ENCODE measurements at regions not wholly inside any gene's neighbourhood (a gene's known extent, or its start where the extent isn't known, plus 50 kb on each side); places are given as distances from the start of the nearest gene placed in this dataset.
"Not testable (repeated sequence)": the region's sequence is repeated elsewhere in the genome, so short reads cannot be mapped to it uniquely, and the experiment has no call there.

GRCh38 chr15:22259881-22260421, 179.6 kb downstream of the OR4M2 start:
- H3K79me2 ChIP-seq (ENCODE audit: insufficient read depth, low read depth): no peaks in the 10 kb centered on the region
- no peak overlapping the region for H3K4me2 ChIP-seq
- no peaks in the 10 kb centered on the region for H3K36me3 ChIP-seq (ENCODE audit: insufficient read depth)
- H4K20me1 ChIP-seq (ENCODE audit: insufficient read depth): no peaks in the 10 kb centered on the region
- no peak overlapping the region for H3K4me3 ChIP-seq (IDR thresholded peaks at IDR 0.05; ENCODE audit: insufficient read depth, low read depth, low read length)
- H3K27ac ChIP-seq: no peak overlapping the region
- no peak overlapping the region for H3K9ac ChIP-seq
- H3K27me3 ChIP-seq (ENCODE audit: insufficient read depth, low read depth): no peaks in the 10 kb centered on the region
- TF ChIP-seq, protein P1, sequence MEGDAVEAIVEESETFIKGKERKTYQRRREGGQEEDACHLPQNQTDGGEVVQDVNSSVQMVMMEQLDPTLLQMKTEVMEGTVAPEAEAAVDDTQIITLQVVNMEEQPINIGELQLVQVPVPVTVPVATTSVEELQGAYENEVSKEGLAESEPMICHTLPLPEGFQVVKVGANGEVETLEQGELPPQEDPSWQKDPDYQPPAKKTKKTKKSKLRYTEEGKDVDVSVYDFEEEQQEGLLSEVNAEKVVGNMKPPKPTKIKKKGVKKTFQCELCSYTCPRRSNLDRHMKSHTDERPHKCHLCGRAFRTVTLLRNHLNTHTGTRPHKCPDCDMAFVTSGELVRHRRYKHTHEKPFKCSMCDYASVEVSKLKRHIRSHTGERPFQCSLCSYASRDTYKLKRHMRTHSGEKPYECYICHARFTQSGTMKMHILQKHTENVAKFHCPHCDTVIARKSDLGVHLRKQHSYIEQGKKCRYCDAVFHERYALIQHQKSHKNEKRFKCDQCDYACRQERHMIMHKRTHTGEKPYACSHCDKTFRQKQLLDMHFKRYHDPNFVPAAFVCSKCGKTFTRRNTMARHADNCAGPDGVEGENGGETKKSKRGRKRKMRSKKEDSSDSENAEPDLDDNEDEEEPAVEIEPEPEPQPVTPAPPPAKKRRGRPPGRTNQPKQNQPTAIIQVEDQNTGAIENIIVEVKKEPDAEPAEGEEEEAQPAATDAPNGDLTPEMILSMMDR (conservative IDR thresholded peaks at IDR 0.05; ENCODE audit: low read depth, low read length): no peak
- no peak overlapping the region for H2AFZ ChIP-seq (ENCODE audit: low read depth)
- H3K4me1 ChIP-seq (ENCODE audit: low read depth, poor library complexity, severe bottlenecking): no peaks in the 10 kb centered on the region

- TF ChIP-seq, protein P1 (conservative IDR thresholded peaks at IDR 0.05; ENCODE audit: low read depth, low read length): no peak
- Histone ChIP-seq H3K36me3 (ENCODE audit: insufficient read depth) (no peaks in the 10 kb centered on the region), H3K4me1 (ENCODE audit: low read depth, poor library complexity, severe bottlenecking) (no peaks in the 10 kb centered on the region), H4K20me1 (ENCODE audit: insufficient read depth) (no peaks in the 10 kb centered on the region), H3K79me2 (ENCODE audit: insufficient read depth, low read depth) (no peaks in the 10 kb centered on the region), H3K4me3 (IDR thresholded peaks at IDR 0.05; ENCODE audit: insufficient read depth, low read depth, low read length) (no peak overlapping the region), H2AFZ (ENCODE audit: low read depth) (no peak overlapping the region), H3K4me2 (no peak overlapping the region), H3K27me3 (ENCODE audit: insufficient read depth, low read depth) (no peaks in the 10 kb centered on the region), H3K9ac (no peak overlapping the region), H3K27ac (no peak overlapping the region)
Measured at GRCh38 chr15:22262613-22263020, 182.3 kb downstream of the OR4M2 start.

DNA sequence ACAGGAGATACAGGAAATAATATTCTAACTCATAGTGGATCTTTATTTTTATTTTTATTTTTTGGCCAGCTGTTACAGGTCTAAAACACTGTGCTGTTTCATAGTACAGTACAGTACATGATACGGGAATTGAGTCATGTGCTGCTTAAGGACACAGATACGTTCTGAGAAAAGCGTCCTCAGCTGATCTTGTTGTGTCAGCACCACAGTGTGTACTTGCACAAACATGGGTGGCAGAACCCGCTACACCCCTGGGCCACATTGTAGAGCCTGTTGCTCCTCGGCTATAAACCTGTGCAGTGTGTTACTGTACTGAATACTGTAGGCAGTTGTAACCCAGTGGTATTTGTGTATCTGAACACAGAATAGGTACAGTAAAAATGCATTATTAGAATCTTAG, 183.4 kb downstream of the OR4M2 start:
- Histone ChIP-seq H3K36me3 (ENCODE audit: insufficient read depth) (no peaks in the 10 kb centered on the region), H2AFZ (ENCODE audit: low read depth) (no peak overlapping the region), H3K4me3 (IDR thresholded peaks at IDR 0.05; ENCODE audit: insufficient read depth, low read depth, low read length) (no peak overlapping the region), H3K4me2 (no peak overlapping the region), H3K27me3 (ENCODE audit: insufficient read depth, low read depth) (no peaks in the 10 kb centered on the region), H4K20me1 (ENCODE audit: insufficient read depth) (no peaks in the 10 kb centered on the region), H3K27ac (no peak overlapping the region), H3K9ac (no peak overlapping the region), H3K4me1 (ENCODE audit: low read depth, poor library complexity, severe bottlenecking) (no peaks in the 10 kb centered on the region), H3K79me2 (ENCODE audit: insufficient read depth, low read depth) (no peaks in the 10 kb centered on the region)
- TF ChIP-seq, protein P1 (conservative IDR thresholded peaks at IDR 0.05; ENCODE audit: low read depth, low read length): no peak

- H3K4me2 ChIP-seq; H3K79me2 ChIP-seq (ENCODE audit: insufficient read depth, low read depth); H3K4me1 ChIP-seq (ENCODE audit: low read depth, poor library complexity, severe bottlenecking); H3K9ac ChIP-seq; H3K36me3 ChIP-seq (ENCODE audit: insufficient read depth); H3K27me3 ChIP-seq (ENCODE audit: insufficient read depth, low read depth); H3K27ac ChIP-seq; H4K20me1 ChIP-seq (ENCODE audit: insufficient read depth); H3K4me3 ChIP-seq (IDR thresholded peaks at IDR 0.05; ENCODE audit: insufficient read depth, low read depth, low read length); H2AFZ ChIP-seq (ENCODE audit: low read depth): not testable (repeated sequence)
Measured at GRCh38 chr15:22264272-22264671, 183.9 kb downstream of the OR4M2 start.

- Histone ChIP-seq H3K9ac (no peak overlapping the region), H3K27ac (no peak overlapping the region), H3K36me3 (ENCODE audit: insufficient read depth) (no peaks in the 10 kb centered on the region), H3K4me2 (no peak overlapping the region), H3K4me3 (IDR thresholded peaks at IDR 0.05; ENCODE audit: insufficient read depth, low read depth, low read length) (no peak overlapping the region), H4K20me1 (ENCODE audit: insufficient read depth) (no peaks in the 10 kb centered on the region), H3K4me1 (ENCODE audit: low read depth, poor library complexity, severe bottlenecking) (no peaks in the 10 kb centered on the region), H3K27me3 (ENCODE audit: insufficient read depth, low read depth) (no peaks in the 10 kb centered on the region), H3K79me2 (ENCODE audit: insufficient read depth, low read depth) (no peaks in the 10 kb centered on the region), H2AFZ (ENCODE audit: low read depth) (no peak overlapping the region)
- TF ChIP-seq, protein P1 (conservative IDR thresholded peaks at IDR 0.05; ENCODE audit: low read depth, low read length): no peak
Measured at GRCh38 chr15:22265056-22265945, 185.0 kb downstream of the OR4M2 start.

Data from KMS-11 (cell line).